ENCODE measurements at regions not wholly inside any gene's neighbourhood (a gene's known extent, or its start where the extent isn't known, plus 50 kb on each side); places are given as distances from the start of the nearest gene placed in this dataset.
"Not testable (repeated sequence)": the region's sequence is repeated elsewhere in the genome, so short reads cannot be mapped to it uniquely, and the experiment has no call there.

GRCh38 chr9:29062446-29062845 lies 1489.2 kb upstream of the C9orf72 start:
- DNase-seq = no peak

- DNase-seq = no peak
Observed at GRCh38 chr9:29063031-29063430, 1489.8 kb upstream of the C9orf72 start.

- DNase-seq = no peak
Observed at GRCh38 chr9:29066141-29066640, 1492.9 kb upstream of the C9orf72 start.

GRCh38 chr9:29068461-29068860 lies 1495.2 kb upstream of the C9orf72 start:
- no peak for DNase-seq

GRCh38 chr9:29069376-29069775 lies 1496.1 kb upstream of the C9orf72 start:
- DNase-seq = no peak

- no peak for DNase-seq
Observed at GRCh38 chr9:29078063-29078666, 1504.9 kb upstream of the C9orf72 start.

GRCh38 chr9:29100762-29101161 lies 1527.5 kb upstream of the C9orf72 start:
- DNase-seq = no peak

- not testable (repeated sequence) for DNase-seq
Observed at GRCh38 chr9:29104166-29104565, 1530.9 kb upstream of the C9orf72 start.

GRCh38 chr9:29118555-29118954 lies 1545.3 kb upstream of the C9orf72 start:
- DNase-seq = no peak

GRCh38 chr9:29126783-29127182 lies 1553.5 kb upstream of the C9orf72 start:
- no peak for DNase-seq

- DNase-seq = no peak
Observed at GRCh38 chr9:29129763-29130162, 1556.5 kb upstream of the C9orf72 start.

GRCh38 chr9:29144476-29144875 lies 1571.2 kb upstream of the C9orf72 start:
- no peak for DNase-seq

GRCh38 chr9:29150606-29151005 lies 1577.3 kb upstream of the C9orf72 start:
- DNase-seq = no peak

GRCh38 chr9:29160763-29161353 lies 1587.6 kb upstream of the C9orf72 start:
- DNase-seq = no peak

- no peak for DNase-seq
Observed at GRCh38 chr9:29174136-29174535, 1600.9 kb upstream of the C9orf72 start.

- no peak for DNase-seq
Observed at GRCh38 chr9:29176231-29176630, 1603.0 kb upstream of the C9orf72 start.

- no peak for DNase-seq
Observed at GRCh38 chr9:29176786-29177185, 1603.5 kb upstream of the C9orf72 start.

- DNase-seq = no peak
Observed at GRCh38 chr9:29183971-29184370, 1610.7 kb upstream of the C9orf72 start.

- DNase-seq = not testable (repeated sequence)
Observed at GRCh38 chr9:29188771-29189170, 1615.5 kb upstream of the C9orf72 start.

- DNase-seq = not testable (repeated sequence)
Observed at GRCh38 chr9:29189221-29189620, 1615.9 kb upstream of the C9orf72 start.

GRCh38 chr9:29198861-29199260 lies 1625.6 kb upstream of the C9orf72 start:
- no peak for DNase-seq

GRCh38 chr9:29199975-29200374 lies 1626.7 kb upstream of the C9orf72 start:
- no peak for DNase-seq

- no peak for DNase-seq
Observed at GRCh38 chr9:29200650-29201049, 1627.4 kb upstream of the C9orf72 start.

GRCh38 chr9:29203244-29203930 lies 1630.1 kb upstream of the C9orf72 start:
- no peak for DNase-seq
